GM18858 (cell line): ENCODE measurements at regions not wholly inside any gene's neighbourhood (a gene's known extent, or its start where the extent isn't known, plus 50 kb on each side); places are given as distances from the start of the nearest gene placed in this dataset.

Experiments
- ATAC-seq: cut with Tn5 transposase; IDR thresholded peaks from one replicate; pipeline ENCODE4 v1.9.1; 2021; ENCODE audit not compliant: unreplicated experiment

GRCh38 chr5:40389591-40389990 is 290.1 kb upstream of the PTGER4 start:
- no peak for ATAC-seq

GRCh38 chr5:40386289-40386688 is 293.4 kb upstream of the PTGER4 start:
- ATAC-seq: peak; percentile 80

DNA sequence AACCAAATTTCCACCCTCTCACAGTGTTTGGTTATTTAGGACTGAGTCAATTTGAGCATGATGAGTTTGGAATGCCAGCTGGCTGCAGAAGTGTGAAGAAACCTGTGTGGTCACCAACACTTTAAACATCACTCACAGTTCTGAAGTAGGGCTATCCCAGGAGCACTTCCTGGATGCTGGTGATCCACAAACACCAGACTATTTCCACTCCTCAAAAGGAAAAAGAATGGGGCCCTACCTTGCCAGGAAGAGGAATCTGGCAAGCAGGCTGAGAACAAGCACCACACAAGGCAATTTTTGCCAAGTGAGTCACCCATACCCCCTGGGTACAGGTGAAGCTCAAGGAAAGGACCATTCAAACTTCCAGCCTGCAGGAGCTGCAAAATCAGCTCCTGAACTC is 294.2 kb upstream of the PTGER4 start:
- ATAC-seq: no peak

GRCh38 chr5:40384782-40385390 is 294.8 kb upstream of the PTGER4 start:
- ATAC-seq: no peak

DNA sequence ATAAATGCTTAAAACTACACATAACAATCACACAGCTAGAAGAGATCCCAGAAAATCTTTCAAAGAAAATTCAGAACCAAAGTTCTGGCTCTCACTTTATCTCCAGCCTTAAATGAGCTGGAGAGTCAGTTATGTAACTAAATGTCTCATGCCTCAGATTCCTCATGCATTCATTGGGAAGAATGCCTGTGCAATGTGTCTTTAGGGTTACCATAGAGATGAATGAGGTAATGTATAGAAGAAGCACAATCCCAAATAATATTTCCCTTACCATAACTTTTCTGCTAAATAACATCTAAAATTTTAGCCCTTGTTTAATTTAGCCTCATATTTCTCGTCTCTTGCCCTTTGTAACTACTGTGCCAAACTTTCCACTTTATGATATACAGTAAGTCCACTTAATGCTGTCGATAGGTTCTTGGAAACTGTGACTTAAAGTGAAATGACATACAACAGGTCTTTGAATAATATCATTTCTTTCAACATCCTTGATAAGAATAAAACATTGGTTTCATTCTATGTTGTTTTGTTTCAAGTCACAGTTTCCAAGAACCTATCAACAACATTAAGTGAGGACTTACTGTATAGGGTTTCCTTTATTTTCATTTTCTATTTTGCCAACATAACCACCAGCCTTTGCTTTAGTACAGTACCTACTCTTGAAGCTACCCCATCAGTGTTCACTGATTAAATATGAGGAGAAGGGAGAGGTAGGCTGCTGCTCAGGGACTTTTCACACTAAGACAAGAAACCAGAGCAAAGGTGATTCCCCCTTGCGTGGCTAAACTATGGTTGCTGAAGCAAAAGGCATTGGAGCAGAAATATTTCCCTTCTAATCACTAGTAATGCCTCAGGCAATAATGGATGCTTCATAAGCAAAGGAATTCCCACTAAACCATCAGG is 295.7 kb upstream of the PTGER4 start:
- peak; percentile 38 for ATAC-seq

GRCh38 chr5:40381676-40382363 is 297.9 kb upstream of the PTGER4 start:
- ATAC-seq: no peak

DNA sequence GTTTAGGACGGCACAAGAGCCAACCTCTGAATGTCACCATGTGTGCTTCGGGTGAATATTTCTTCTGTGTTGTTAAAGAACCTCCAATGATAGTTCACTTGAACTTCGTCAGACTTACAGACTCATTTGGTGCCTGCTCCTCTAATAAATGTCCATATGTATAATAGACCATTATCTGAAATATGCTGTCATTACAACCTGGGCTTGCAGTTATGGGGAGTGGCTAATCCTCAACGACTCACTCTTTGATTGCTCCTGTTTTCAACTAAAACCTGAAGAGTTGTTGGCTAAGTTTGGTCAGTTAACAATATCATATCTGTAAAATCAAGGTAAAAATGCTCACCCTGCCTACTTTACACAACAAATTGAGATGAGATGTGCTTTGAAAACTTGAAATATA is 298.7 kb upstream of the PTGER4 start:
- no peak for ATAC-seq

- ATAC-seq: peak; percentile 80
Observed at GRCh38 chr5:40378396-40379177, 301.1 kb upstream of the PTGER4 start.

GRCh38 chr5:40376566-40376965 is 303.1 kb upstream of the PTGER4 start:
- peak; percentile 57 for ATAC-seq

DNA sequence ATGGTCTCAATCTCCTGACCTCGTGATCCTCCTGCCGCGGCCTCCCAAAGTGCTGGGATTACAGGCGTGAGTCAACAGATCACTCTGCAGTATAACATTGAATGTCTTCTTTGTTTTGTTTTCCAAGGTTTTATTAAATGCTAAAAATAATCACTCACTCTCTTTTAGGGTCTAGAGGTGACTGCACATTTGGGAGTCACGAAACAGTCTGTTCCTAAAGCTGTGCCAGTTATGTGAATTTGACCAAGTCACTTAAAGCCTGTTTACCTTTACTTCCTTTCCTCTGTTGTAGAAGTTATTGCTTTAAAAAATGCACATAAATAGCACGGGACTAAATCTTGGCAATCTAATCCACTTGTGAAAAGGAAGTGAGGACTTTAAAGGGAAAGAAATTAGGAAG is 304.9 kb upstream of the PTGER4 start:
- no peak for ATAC-seq

- ATAC-seq: no peak
Observed at GRCh38 chr5:40368200-40368599, 311.5 kb upstream of the PTGER4 start.

- ATAC-seq: no peak
Observed at GRCh38 chr5:40367255-40367654, 312.5 kb upstream of the PTGER4 start.

DNA sequence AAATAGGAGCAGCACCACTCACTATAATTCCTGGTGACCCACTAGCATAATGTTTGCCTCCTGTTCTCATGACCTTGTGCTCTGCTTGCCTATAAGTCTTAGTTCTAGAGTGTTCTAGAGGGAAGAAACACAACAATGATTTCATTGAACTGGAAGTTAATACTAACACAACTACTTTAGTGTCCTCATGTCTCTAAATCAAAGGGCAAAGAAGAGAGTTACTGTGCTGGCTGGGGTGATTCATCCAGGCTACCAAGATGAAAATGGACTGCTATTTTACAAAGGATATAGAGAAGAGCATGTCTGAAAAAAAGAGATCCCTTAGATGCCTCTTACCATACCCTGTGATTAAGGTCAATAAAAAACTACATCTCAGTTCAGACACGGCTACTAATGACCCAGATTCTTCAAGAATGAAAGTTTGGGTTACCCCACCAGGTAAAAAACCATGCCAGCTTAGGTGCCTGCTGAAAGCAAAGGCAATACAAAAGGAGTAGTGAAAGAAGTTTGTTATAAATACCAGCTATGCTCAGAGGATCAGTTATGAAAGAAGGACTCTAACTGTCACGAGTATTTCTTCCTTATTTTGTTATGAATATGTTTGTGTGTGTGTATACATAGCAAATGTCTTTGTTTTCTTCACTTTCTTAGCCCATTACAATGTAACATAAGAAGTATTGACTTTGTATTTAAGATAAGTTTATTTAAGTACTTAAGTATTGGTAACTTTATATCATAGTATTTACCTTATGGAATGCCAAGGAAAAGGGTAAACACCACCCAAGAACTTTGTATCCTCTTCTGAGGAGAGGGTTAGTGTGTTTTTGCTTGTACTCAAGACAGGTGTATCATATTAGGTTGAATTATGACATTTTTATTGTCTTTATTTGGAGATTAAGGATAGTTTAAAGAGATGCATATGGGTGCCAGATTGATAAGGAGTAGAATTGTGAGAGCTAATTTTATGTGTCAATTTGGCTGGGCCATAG is 314.1 kb upstream of the PTGER4 start:
- peak; percentile 88 for ATAC-seq

DNA sequence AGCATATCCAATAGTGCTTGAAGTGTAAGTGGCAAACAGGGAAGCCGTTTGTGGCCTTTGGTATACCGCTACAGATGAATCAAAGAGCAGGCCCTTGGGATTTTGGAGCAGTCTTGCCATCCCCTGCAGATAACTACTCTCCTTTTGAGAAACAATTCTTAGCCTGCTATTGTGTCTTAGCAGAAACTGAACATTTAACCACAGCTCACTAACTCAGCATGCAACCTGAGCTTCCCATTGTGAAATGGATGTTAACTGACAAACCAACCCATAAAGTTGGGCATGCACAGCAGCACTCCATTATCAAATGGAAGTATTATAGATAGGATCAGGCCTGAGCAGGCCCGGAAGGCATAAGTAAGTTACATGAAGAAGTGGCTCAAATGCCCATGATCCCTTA is 315.3 kb upstream of the PTGER4 start:
- ATAC-seq: no peak

DNA sequence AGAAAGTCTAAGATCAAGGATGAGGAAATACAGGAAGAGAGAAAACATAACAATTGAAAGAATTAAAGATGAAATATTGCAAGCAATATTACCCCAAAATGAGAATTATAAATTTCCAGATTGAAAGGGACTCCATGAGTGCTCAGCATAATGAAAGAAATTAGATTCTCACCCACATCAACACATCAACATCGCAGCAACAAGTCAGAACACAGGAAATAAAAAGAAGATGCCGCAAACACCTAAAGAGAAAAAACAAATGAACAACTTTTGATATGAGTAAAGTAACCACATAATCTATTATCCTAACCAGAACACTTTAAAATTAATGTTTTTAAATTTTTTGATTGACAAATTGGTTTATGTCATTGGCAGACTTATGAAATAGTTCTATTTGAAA is 318.3 kb upstream of the PTGER4 start:
- ATAC-seq: no peak

DNA sequence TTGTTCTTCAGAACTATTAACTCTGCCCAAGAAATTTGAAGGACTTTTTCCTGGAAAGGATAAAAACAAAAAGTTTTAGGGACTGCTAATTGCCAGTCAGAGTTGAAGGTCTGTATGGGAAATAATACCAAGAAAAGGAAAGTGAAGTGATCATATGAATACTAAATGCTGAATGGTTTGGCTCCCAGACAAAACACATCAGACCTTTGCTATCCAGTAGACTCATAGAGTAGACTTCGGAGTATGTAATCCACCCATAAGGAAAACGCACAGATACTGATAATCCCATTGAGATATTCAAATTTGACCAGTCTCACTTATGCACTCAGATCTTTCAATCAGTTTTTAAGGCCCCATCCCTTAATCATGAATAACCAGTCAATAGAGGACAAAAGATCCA is 319.0 kb upstream of the PTGER4 start:
- ATAC-seq: no peak

- ATAC-seq: no peak
Observed at GRCh38 chr5:40359832-40360231, 319.9 kb upstream of the PTGER4 start.

GRCh38 chr5:40359093-40359492 is 320.6 kb upstream of the PTGER4 start:
- no peak for ATAC-seq

- no peak for ATAC-seq
Observed at GRCh38 chr5:40356248-40356647, 323.5 kb upstream of the PTGER4 start.

- no peak for ATAC-seq
Observed at GRCh38 chr5:40355846-40356245, 323.9 kb upstream of the PTGER4 start.
